NT2/D1 (cell line): ENCODE measurements at regions not wholly inside any gene's neighbourhood (a gene's known extent, or its start where the extent isn't known, plus 50 kb on each side); places are given as distances from the start of the nearest gene placed in this dataset.

ENCODE experiments used
- YY1 ChIP-seq: IDR thresholded peaks from 2 replicates; pipeline ENCODE4 v1.6.1; 2011; ENCODE audit not compliant: insufficient read length, insufficient read depth
- ZNF274 ChIP-seq: IDR thresholded peaks from 2 replicates; pipeline ENCODE4 v1.6.1; 2011; ENCODE audit warnings: mild to moderate bottlenecking, low read depth, low read length

DNA sequence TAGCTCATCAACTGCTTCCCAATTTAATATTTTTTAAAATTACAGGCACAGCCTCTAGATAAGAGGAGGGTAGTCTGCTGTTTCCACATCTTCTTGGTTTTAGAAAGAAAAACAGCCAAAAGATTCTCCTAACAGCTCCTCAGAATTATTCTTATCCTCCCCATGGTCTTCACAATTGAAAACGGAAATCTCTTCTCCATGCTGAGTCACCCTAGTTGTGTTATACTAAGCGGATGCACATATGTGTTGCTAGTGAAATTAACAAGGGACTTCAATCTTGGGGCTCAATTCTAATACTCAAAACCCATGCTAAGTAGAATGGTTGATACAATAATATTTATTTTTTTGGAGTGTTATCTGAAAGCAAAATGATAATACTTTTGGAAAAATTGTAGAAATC is 71.9 kb upstream of the NPY start:
- TF ChIP-seq ZNF274 (no peak), YY1 (no peak)
